Activated T-cell treated with anti-CD3 and anti-CD28 coated beads, Interleukin-2, amount 50 U/mL, for 4 hours (primary cell): ENCODE measurements at regions not wholly inside any gene's neighbourhood (a gene's known extent, or its start where the extent isn't known, plus 50 kb on each side); places are given as distances from the start of the nearest gene placed in this dataset.

Source experiments
- ATAC-seq, 2 donors: fragments of 200-7000 bp; cut with Tn5 transposase; one replicate each; pipeline ENCODE4 v1.10.0; 2021
- DNase-seq: peaks from one replicate; pipeline ENCODE4 v3.0.0-alpha.2; 2020
- H3K27me3 Mint-ChIP-seq: one replicate; pipeline ENCODE4 v1.8.0; 2021; ENCODE audit warnings: low read depth, mixed read lengths
- H3K36me3 Mint-ChIP-seq: one replicate; pipeline ENCODE4 v1.8.0; 2022; ENCODE audit warnings: mixed read lengths; ENCODE audit not compliant: insufficient read depth
- H3K4me1 Mint-ChIP-seq: one replicate; pipeline ENCODE4 v1.8.0; 2021; ENCODE audit warnings: low read depth, mixed read lengths
- H3K4me3 Mint-ChIP-seq: one replicate; pipeline ENCODE4 v1.8.0; 2021; ENCODE audit warnings: mild to moderate bottlenecking, moderate library complexity, mixed read lengths
- H3K9me3 Mint-ChIP-seq: one replicate; pipeline ENCODE4 v1.8.0; 2021; ENCODE audit warnings: mixed read lengths

- Mint-ChIP-seq H3K36me3 (no peaks in the 10 kb centered on the region), H3K4me3 (no peak overlapping the region), H3K4me1 (no peaks in the 10 kb centered on the region), H3K27me3 (peaks cover 3% of the 10 kb centered on the region), H3K9me3 (no peaks in the 10 kb centered on the region)
- ATAC-seq (no peak), DNase-seq (no peak)
These were observed 309.1 kb downstream of the MYCN start for GRCh38 chr2:16249246-16250055.

GRCh38 chr2:16248571-16249105, 308.3 kb downstream of the MYCN start:
- H3K4me3 Mint-ChIP-seq, result no peak overlapping the region
- no peaks in the 10 kb centered on the region for H3K4me1 Mint-ChIP-seq
- ATAC-seq, result no peak
- DNase-seq, result no peak
- H3K36me3 Mint-ChIP-seq, result no peaks in the 10 kb centered on the region
- H3K27me3 Mint-ChIP-seq, result peaks cover 3% of the 10 kb centered on the region
- no peaks in the 10 kb centered on the region for H3K9me3 Mint-ChIP-seq

GRCh38 chr2:16247326-16248122, 307.2 kb downstream of the MYCN start:
- H3K4me3 Mint-ChIP-seq, result no peak overlapping the region
- ATAC-seq (no peak), DNase-seq (no peak)
- H3K36me3 Mint-ChIP-seq, result no peaks in the 10 kb centered on the region
- no peaks in the 10 kb centered on the region for H3K9me3 Mint-ChIP-seq
- H3K4me1 Mint-ChIP-seq, result no peaks in the 10 kb centered on the region
- H3K27me3 Mint-ChIP-seq, result peaks cover 3% of the 10 kb centered on the region

- H3K9me3 Mint-ChIP-seq, result no peaks in the 10 kb centered on the region
- H3K27me3 Mint-ChIP-seq, result peaks cover 3% of the 10 kb centered on the region
- H3K4me1 Mint-ChIP-seq, result no peaks in the 10 kb centered on the region
- H3K36me3 Mint-ChIP-seq, result no peaks in the 10 kb centered on the region
- ATAC-seq (no peak), DNase-seq (no peak)
- no peak overlapping the region for H3K4me3 Mint-ChIP-seq
These were observed 306.6 kb downstream of the MYCN start for GRCh38 chr2:16246911-16247310.

- peaks cover 3% of the 10 kb centered on the region for H3K27me3 Mint-ChIP-seq
- DNase-seq, result no peak
- H3K9me3 Mint-ChIP-seq, result no peaks in the 10 kb centered on the region
- H3K4me3 Mint-ChIP-seq, result no peak overlapping the region
- no peaks in the 10 kb centered on the region for H3K36me3 Mint-ChIP-seq
- no peak for ATAC-seq
- no peaks in the 10 kb centered on the region for H3K4me1 Mint-ChIP-seq
These were observed 306.0 kb downstream of the MYCN start for GRCh38 chr2:16246281-16246850.

GRCh38 chr2:16245481-16246054, 305.2 kb downstream of the MYCN start:
- no peaks in the 10 kb centered on the region for H3K4me1 Mint-ChIP-seq
- ATAC-seq, result no peak
- H3K9me3 Mint-ChIP-seq, result no peaks in the 10 kb centered on the region
- peaks cover 3% of the 10 kb centered on the region for H3K27me3 Mint-ChIP-seq
- DNase-seq, result no peak
- no peak overlapping the region for H3K4me3 Mint-ChIP-seq
- H3K36me3 Mint-ChIP-seq, result no peaks in the 10 kb centered on the region

- Mint-ChIP-seq H3K36me3 (no peaks in the 10 kb centered on the region), H3K9me3 (no peaks in the 10 kb centered on the region), H3K4me3 (no peak overlapping the region), H3K27me3 (peaks cover 3% of the 10 kb centered on the region), H3K4me1 (no peaks in the 10 kb centered on the region)
- no peak for ATAC-seq
- no peak for DNase-seq
These were observed 304.6 kb downstream of the MYCN start for GRCh38 chr2:16244966-16245320.

- no peak for ATAC-seq
- no peak for DNase-seq
- Mint-ChIP-seq H3K4me1 (no peaks in the 10 kb centered on the region), H3K36me3 (no peaks in the 10 kb centered on the region), H3K27me3 (peaks cover 2% of the 10 kb centered on the region), H3K4me3 (no peak overlapping the region), H3K9me3 (no peaks in the 10 kb centered on the region)
These were observed 304.0 kb downstream of the MYCN start for GRCh38 chr2:16244153-16244965.

GRCh38 chr2:16243411-16243996, 303.2 kb downstream of the MYCN start:
- ATAC-seq (no peak), DNase-seq (no peak)
- Mint-ChIP-seq H3K36me3 (no peaks in the 10 kb centered on the region), H3K27me3 (no peaks in the 10 kb centered on the region), H3K4me1 (no peaks in the 10 kb centered on the region), H3K4me3 (no peak overlapping the region), H3K9me3 (no peaks in the 10 kb centered on the region)

GRCh38 chr2:16242906-16243305, 302.6 kb downstream of the MYCN start:
- ATAC-seq (no peak), DNase-seq (no peak)
- no peaks in the 10 kb centered on the region for H3K27me3 Mint-ChIP-seq
- H3K4me1 Mint-ChIP-seq, result no peaks in the 10 kb centered on the region
- no peak overlapping the region for H3K4me3 Mint-ChIP-seq
- H3K9me3 Mint-ChIP-seq, result no peaks in the 10 kb centered on the region
- H3K36me3 Mint-ChIP-seq, result no peaks in the 10 kb centered on the region

- H3K27me3 Mint-ChIP-seq, result peaks cover 1% of the 10 kb centered on the region
- H3K9me3 Mint-ChIP-seq, result no peaks in the 10 kb centered on the region
- DNase-seq (no peak), ATAC-seq (no peak)
- no peaks in the 10 kb centered on the region for H3K36me3 Mint-ChIP-seq
- no peak overlapping the region for H3K4me3 Mint-ChIP-seq
- no peaks in the 10 kb centered on the region for H3K4me1 Mint-ChIP-seq
These were observed 301.1 kb downstream of the MYCN start for GRCh38 chr2:16241166-16242160.

- no peaks in the 10 kb centered on the region for H3K4me1 Mint-ChIP-seq
- H3K4me3 Mint-ChIP-seq, result no peak overlapping the region
- no peaks in the 10 kb centered on the region for H3K9me3 Mint-ChIP-seq
- ATAC-seq (no peak), DNase-seq (no peak)
- H3K27me3 Mint-ChIP-seq, result peaks cover 10% of the 10 kb centered on the region
- H3K36me3 Mint-ChIP-seq, result no peaks in the 10 kb centered on the region
These were observed 300.1 kb downstream of the MYCN start for GRCh38 chr2:16240402-16240801.
